ENCODE measurements at regions not wholly inside any gene's neighbourhood (a gene's known extent, or its start where the extent isn't known, plus 50 kb on each side); places are given as distances from the start of the nearest gene placed in this dataset.

- WGBS (ENCODE audit: extremely low coverage, insufficient coverage, low lambda C conversion rate): no CpG with 5 or more reads among the region's 8 CpGs
- Histone ChIP-seq H2BK15ac (replicated peaks; ENCODE audit: low read depth) (no peak overlapping the region), H4K8ac (ENCODE audit: low read depth, low read length) (no peak overlapping the region), H4K5ac (ENCODE audit: low read length) (no peak overlapping the region), H3K27ac (ENCODE audit: low read depth, low read length) (no peak overlapping the region), H3K79me2 (ENCODE audit: control insufficient read depth, insufficient read depth, low read length) (no peaks in the 10 kb centered on the region), H3K23ac (ENCODE audit: low read length) (no peak overlapping the region), H3K9ac (ENCODE audit: low read length) (no peak overlapping the region), H3K18ac (ENCODE audit: low read length) (no peak overlapping the region), H3K56ac (ENCODE audit: low read length) (no peak overlapping the region), H2BK120ac (ENCODE audit: low read depth, low read length) (no peak overlapping the region), H2BK5ac (ENCODE audit: low read length) (no peak overlapping the region), H3K27me3 (ENCODE audit: insufficient read depth, low read length, poor library complexity) (no peaks in the 10 kb centered on the region), H2AK5ac (ENCODE audit: low read length) (no peak overlapping the region), H3K4ac (ENCODE audit: low read depth, low read length) (no peak overlapping the region), H3K4me1 (ENCODE audit: control insufficient read depth, low read depth, low read length) (peaks cover 4% of the 10 kb centered on the region), H3K4me2 (ENCODE audit: low read length) (no peak overlapping the region), H3K4me3 (ENCODE audit: low read length) (no peak overlapping the region), H3K79me1 (ENCODE audit: low read length) (no peaks in the 10 kb centered on the region), H3K36me3 (ENCODE audit: control insufficient read depth, insufficient read depth, low read length) (no peaks in the 10 kb centered on the region)
- DNase-seq: peak; percentile 96
Measured at GRCh38 chr20:51335329-51335841, 207.1 kb downstream of the NFATC2 start.

GRCh38 chr20:51334609-51335008, 207.9 kb downstream of the NFATC2 start:
- H3K79me1 ChIP-seq (ENCODE audit: low read length): no peaks in the 10 kb centered on the region
- no peak overlapping the region for H3K4ac ChIP-seq (ENCODE audit: low read depth, low read length)
- no peaks in the 10 kb centered on the region for H3K79me2 ChIP-seq (ENCODE audit: control insufficient read depth, insufficient read depth, low read length)
- no peak overlapping the region for H3K27ac ChIP-seq (ENCODE audit: low read depth, low read length)
- H3K27me3 ChIP-seq (ENCODE audit: insufficient read depth, low read length, poor library complexity): no peaks in the 10 kb centered on the region
- no peak overlapping the region for H3K9ac ChIP-seq (ENCODE audit: low read length)
- H2BK15ac ChIP-seq (replicated peaks; ENCODE audit: low read depth): no peak overlapping the region
- H2AK5ac ChIP-seq (ENCODE audit: low read length): no peak overlapping the region
- no peak overlapping the region for H2BK5ac ChIP-seq (ENCODE audit: low read length)
- no CpG with 5 or more reads among the region's 9 CpGs for WGBS (ENCODE audit: extremely low coverage, insufficient coverage, low lambda C conversion rate)
- no peak overlapping the region for H3K18ac ChIP-seq (ENCODE audit: low read length)
- H3K4me1 ChIP-seq (ENCODE audit: control insufficient read depth, low read depth, low read length): peaks cover 4% of the 10 kb centered on the region
- no peak overlapping the region for H3K23ac ChIP-seq (ENCODE audit: low read length)
- H2BK120ac ChIP-seq (ENCODE audit: low read depth, low read length): no peak overlapping the region
- H3K36me3 ChIP-seq (ENCODE audit: control insufficient read depth, insufficient read depth, low read length): no peaks in the 10 kb centered on the region
- no peak for DNase-seq
- no peak overlapping the region for H3K56ac ChIP-seq (ENCODE audit: low read length)
- H4K5ac ChIP-seq (ENCODE audit: low read length): no peak overlapping the region
- no peak overlapping the region for H3K4me3 ChIP-seq (ENCODE audit: low read length)
- no peak overlapping the region for H4K8ac ChIP-seq (ENCODE audit: low read depth, low read length)
- H3K4me2 ChIP-seq (ENCODE audit: low read length): no peak overlapping the region

- H3K27ac ChIP-seq (ENCODE audit: low read depth, low read length): no peak overlapping the region
- H3K18ac ChIP-seq (ENCODE audit: low read length): no peak overlapping the region
- no CpG with 5 or more reads among the region's 14 CpGs for WGBS (ENCODE audit: extremely low coverage, insufficient coverage, low lambda C conversion rate)
Measured at GRCh38 chr20:51333971-51334370, 208.5 kb downstream of the NFATC2 start.

GRCh38 chr20:51333446-51333845, 209.1 kb downstream of the NFATC2 start:
- Histone ChIP-seq H3K36me3 (ENCODE audit: control insufficient read depth, insufficient read depth, low read length) (no peaks in the 10 kb centered on the region), H3K27ac (ENCODE audit: low read depth, low read length) (no peak overlapping the region), H3K79me1 (ENCODE audit: low read length) (no peaks in the 10 kb centered on the region), H4K5ac (ENCODE audit: low read length) (no peak overlapping the region), H4K8ac (ENCODE audit: low read depth, low read length) (no peak overlapping the region), H3K4me1 (ENCODE audit: control insufficient read depth, low read depth, low read length) (peaks cover 4% of the 10 kb centered on the region), H3K27me3 (ENCODE audit: insufficient read depth, low read length, poor library complexity) (no peaks in the 10 kb centered on the region), H3K18ac (ENCODE audit: low read length) (no peak overlapping the region), H3K56ac (ENCODE audit: low read length) (no peak overlapping the region), H3K79me2 (ENCODE audit: control insufficient read depth, insufficient read depth, low read length) (no peaks in the 10 kb centered on the region), H3K23ac (ENCODE audit: low read length) (no peak overlapping the region), H3K4ac (ENCODE audit: low read depth, low read length) (no peak overlapping the region), H2AK5ac (ENCODE audit: low read length) (no peak overlapping the region), H3K4me3 (ENCODE audit: low read length) (no peak overlapping the region), H2BK120ac (ENCODE audit: low read depth, low read length) (no peak overlapping the region), H3K9ac (ENCODE audit: low read length) (no peak overlapping the region), H2BK15ac (replicated peaks; ENCODE audit: low read depth) (no peak overlapping the region), H3K4me2 (ENCODE audit: low read length) (no peak overlapping the region), H2BK5ac (ENCODE audit: low read length) (no peak overlapping the region)
- DNase-seq: no peak
- WGBS (ENCODE audit: extremely low coverage, insufficient coverage, low lambda C conversion rate): no CpG with 5 or more reads among the region's 3 CpGs

More at GRCh38 chr20:51333971-51334370, 208.5 kb downstream of the NFATC2 start:
- Histone ChIP-seq H3K27me3 (ENCODE audit: insufficient read depth, low read length, poor library complexity) (no peaks in the 10 kb centered on the region), H2BK15ac (replicated peaks; ENCODE audit: low read depth) (no peak overlapping the region), H3K9ac (ENCODE audit: low read length) (no peak overlapping the region), H4K8ac (ENCODE audit: low read depth, low read length) (no peak overlapping the region), H3K4ac (ENCODE audit: low read depth, low read length) (no peak overlapping the region), H3K79me2 (ENCODE audit: control insufficient read depth, insufficient read depth, low read length) (no peaks in the 10 kb centered on the region), H3K23ac (ENCODE audit: low read length) (no peak overlapping the region), H3K56ac (ENCODE audit: low read length) (no peak overlapping the region), H2BK5ac (ENCODE audit: low read length) (no peak overlapping the region), H2BK120ac (ENCODE audit: low read depth, low read length) (no peak overlapping the region), H2AK5ac (ENCODE audit: low read length) (no peak overlapping the region), H3K4me3 (ENCODE audit: low read length) (no peak overlapping the region), H4K5ac (ENCODE audit: low read length) (no peak overlapping the region), H3K4me2 (ENCODE audit: low read length) (no peak overlapping the region), H3K36me3 (ENCODE audit: control insufficient read depth, insufficient read depth, low read length) (no peaks in the 10 kb centered on the region), H3K4me1 (ENCODE audit: control insufficient read depth, low read depth, low read length) (peaks cover 4% of the 10 kb centered on the region), H3K79me1 (ENCODE audit: low read length) (no peaks in the 10 kb centered on the region)
- DNase-seq: no peak

- no peak for DNase-seq
- WGBS (ENCODE audit: extremely low coverage, insufficient coverage, low lambda C conversion rate): no CpG with 5 or more reads among the region's 19 CpGs
- H3K18ac ChIP-seq (ENCODE audit: low read length): no peak overlapping the region
Measured at GRCh38 chr20:51331481-51331880, 211.0 kb downstream of the NFATC2 start.

GRCh38 chr20:51329845-51330244, 212.7 kb downstream of the NFATC2 start:
- H3K4me3 ChIP-seq (ENCODE audit: low read length): no peak overlapping the region
- H3K4ac ChIP-seq (ENCODE audit: low read depth, low read length): no peak overlapping the region
- H3K27ac ChIP-seq (ENCODE audit: low read depth, low read length): no peak overlapping the region
- no peak overlapping the region for H3K18ac ChIP-seq (ENCODE audit: low read length)
- H2AK5ac ChIP-seq (ENCODE audit: low read length): no peak overlapping the region
- H2BK15ac ChIP-seq (replicated peaks; ENCODE audit: low read depth): no peak overlapping the region
- no peak overlapping the region for H3K56ac ChIP-seq (ENCODE audit: low read length)
- H3K9ac ChIP-seq (ENCODE audit: low read length): no peak overlapping the region
- no peaks in the 10 kb centered on the region for H3K4me1 ChIP-seq (ENCODE audit: control insufficient read depth, low read depth, low read length)
- 100% methylated on average over 1 of the region's 1 CpG for WGBS (ENCODE audit: extremely low coverage, insufficient coverage, low lambda C conversion rate)
- no peaks in the 10 kb centered on the region for H3K36me3 ChIP-seq (ENCODE audit: control insufficient read depth, insufficient read depth, low read length)
- no peak overlapping the region for H2BK120ac ChIP-seq (ENCODE audit: low read depth, low read length)
- no peak overlapping the region for H3K23ac ChIP-seq (ENCODE audit: low read length)
- H3K27me3 ChIP-seq (ENCODE audit: insufficient read depth, low read length, poor library complexity): no peaks in the 10 kb centered on the region
- no peak for DNase-seq
- H4K5ac ChIP-seq (ENCODE audit: low read length): no peak overlapping the region
- H3K79me2 ChIP-seq (ENCODE audit: control insufficient read depth, insufficient read depth, low read length): no peaks in the 10 kb centered on the region
- H3K4me2 ChIP-seq (ENCODE audit: low read length): no peak overlapping the region
- H3K79me1 ChIP-seq (ENCODE audit: low read length): no peaks in the 10 kb centered on the region
- no peak overlapping the region for H2BK5ac ChIP-seq (ENCODE audit: low read length)
- no peak overlapping the region for H4K8ac ChIP-seq (ENCODE audit: low read depth, low read length)

More at GRCh38 chr20:51331481-51331880, 211.0 kb downstream of the NFATC2 start:
- Histone ChIP-seq H4K8ac (ENCODE audit: low read depth, low read length) (no peak overlapping the region), H3K79me1 (ENCODE audit: low read length) (no peaks in the 10 kb centered on the region), H3K4me3 (ENCODE audit: low read length) (no peak overlapping the region), H3K79me2 (ENCODE audit: control insufficient read depth, insufficient read depth, low read length) (no peaks in the 10 kb centered on the region), H2BK5ac (ENCODE audit: low read length) (no peak overlapping the region), H3K23ac (ENCODE audit: low read length) (no peak overlapping the region), H3K4me1 (ENCODE audit: control insufficient read depth, low read depth, low read length) (peaks cover 4% of the 10 kb centered on the region), H3K9ac (ENCODE audit: low read length) (no peak overlapping the region), H2AK5ac (ENCODE audit: low read length) (no peak overlapping the region), H3K4me2 (ENCODE audit: low read length) (no peak overlapping the region), H3K4ac (ENCODE audit: low read depth, low read length) (no peak overlapping the region), H3K56ac (ENCODE audit: low read length) (no peak overlapping the region), H2BK15ac (replicated peaks; ENCODE audit: low read depth) (no peak overlapping the region), H4K5ac (ENCODE audit: low read length) (no peak overlapping the region), H3K27me3 (ENCODE audit: insufficient read depth, low read length, poor library complexity) (no peaks in the 10 kb centered on the region), H3K27ac (ENCODE audit: low read depth, low read length) (no peak overlapping the region), H3K36me3 (ENCODE audit: control insufficient read depth, insufficient read depth, low read length) (no peaks in the 10 kb centered on the region), H2BK120ac (ENCODE audit: low read depth, low read length) (no peak overlapping the region)
